Mesothelial cell of epicardium (in vitro differentiated cells): ENCODE measurements at regions not wholly inside any gene's neighbourhood (a gene's known extent, or its start where the extent isn't known, plus 50 kb on each side); places are given as distances from the start of the nearest gene placed in this dataset.

Experiments used
- DNase-seq, 2 experiments: peaks; one replicate each; pipeline ENCODE4 v3.0.0; 2021; ENCODE audit warnings: low spot score in 2 of 2; ENCODE audit not compliant: unreplicated experiment in 2 of 2
- H3K27ac Mint-ChIP-seq: 2 replicates; pipeline ENCODE4 v1.8.0; 2021; ENCODE audit warnings: mixed read lengths
- H3K27me3 Mint-ChIP-seq: 2 replicates; pipeline ENCODE4 v1.8.0; 2021; ENCODE audit warnings: low read depth, mixed read lengths
- H3K36me3 Mint-ChIP-seq: 2 replicates; pipeline ENCODE4 v1.8.0; 2021; ENCODE audit warnings: mixed read lengths
- H3K4me1 Mint-ChIP-seq: 2 replicates; pipeline ENCODE4 v1.8.0; 2021; ENCODE audit warnings: mixed read lengths
- H3K4me3 Mint-ChIP-seq: 2 replicates; pipeline ENCODE4 v1.8.0; 2021; ENCODE audit warnings: mild to moderate bottlenecking, moderate library complexity, mixed read lengths
- H3K9me3 Mint-ChIP-seq: 2 replicates; pipeline ENCODE4 v1.8.0; 2021; ENCODE audit warnings: mixed read lengths
- TF ChIP-seq, protein P1 (sequence below): fragments of 200-600 bp; sonication (generic); IDR thresholded peaks from one replicate; pipeline ENCODE4 v1.5.0; 2021; ENCODE audit warnings: antibody characterized with exemption; ENCODE audit not compliant: unreplicated experiment

DNA sequence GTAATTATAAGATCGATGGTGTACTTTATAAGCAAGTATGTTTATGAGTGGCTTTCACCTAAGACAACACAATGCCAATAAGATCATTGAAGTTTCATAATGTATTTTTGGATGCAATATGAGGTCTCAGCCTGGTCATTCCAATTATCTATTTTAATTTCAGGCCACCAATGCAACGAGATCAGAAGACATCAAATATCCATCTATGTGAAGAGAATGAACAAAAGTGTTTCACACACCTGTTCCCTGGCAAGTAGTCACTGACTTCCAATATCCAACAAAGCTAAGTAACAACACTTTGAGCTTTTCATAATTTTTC, 53.6 kb upstream of the TMCO5A start:
- TF ChIP-seq, protein P1, sequence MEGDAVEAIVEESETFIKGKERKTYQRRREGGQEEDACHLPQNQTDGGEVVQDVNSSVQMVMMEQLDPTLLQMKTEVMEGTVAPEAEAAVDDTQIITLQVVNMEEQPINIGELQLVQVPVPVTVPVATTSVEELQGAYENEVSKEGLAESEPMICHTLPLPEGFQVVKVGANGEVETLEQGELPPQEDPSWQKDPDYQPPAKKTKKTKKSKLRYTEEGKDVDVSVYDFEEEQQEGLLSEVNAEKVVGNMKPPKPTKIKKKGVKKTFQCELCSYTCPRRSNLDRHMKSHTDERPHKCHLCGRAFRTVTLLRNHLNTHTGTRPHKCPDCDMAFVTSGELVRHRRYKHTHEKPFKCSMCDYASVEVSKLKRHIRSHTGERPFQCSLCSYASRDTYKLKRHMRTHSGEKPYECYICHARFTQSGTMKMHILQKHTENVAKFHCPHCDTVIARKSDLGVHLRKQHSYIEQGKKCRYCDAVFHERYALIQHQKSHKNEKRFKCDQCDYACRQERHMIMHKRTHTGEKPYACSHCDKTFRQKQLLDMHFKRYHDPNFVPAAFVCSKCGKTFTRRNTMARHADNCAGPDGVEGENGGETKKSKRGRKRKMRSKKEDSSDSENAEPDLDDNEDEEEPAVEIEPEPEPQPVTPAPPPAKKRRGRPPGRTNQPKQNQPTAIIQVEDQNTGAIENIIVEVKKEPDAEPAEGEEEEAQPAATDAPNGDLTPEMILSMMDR = no peak
- Mint-ChIP-seq H3K9me3 (no peaks in the 10 kb centered on the region), H3K27me3 (no peaks in the 10 kb centered on the region), H3K27ac (peak overlapping the region; percentile 15), H3K4me3 (no peak overlapping the region), H3K36me3 (no peaks in the 10 kb centered on the region), H3K4me1 (peaks cover 68% of the 10 kb centered on the region)
- DNase-seq = no peak

GRCh38 chr15:37881237-37882013, 53.0 kb upstream of the TMCO5A start:
- TF ChIP-seq, protein P1 = no peak
- no peaks in the 10 kb centered on the region for H3K27me3 Mint-ChIP-seq
- no peak for DNase-seq
- no peaks in the 10 kb centered on the region for H3K36me3 Mint-ChIP-seq
- no peak overlapping the region for H3K27ac Mint-ChIP-seq
- H3K4me3 Mint-ChIP-seq = no peak overlapping the region
- H3K4me1 Mint-ChIP-seq = peaks cover 66% of the 10 kb centered on the region
- no peaks in the 10 kb centered on the region for H3K9me3 Mint-ChIP-seq

- Mint-ChIP-seq H3K4me1 (peaks cover 62% of the 10 kb centered on the region), H3K9me3 (no peaks in the 10 kb centered on the region), H3K4me3 (no peak overlapping the region), H3K27ac (no peak overlapping the region), H3K27me3 (no peaks in the 10 kb centered on the region), H3K36me3 (no peaks in the 10 kb centered on the region)
- DNase-seq = no peak
- TF ChIP-seq, protein P1 = no peak
Measured at GRCh38 chr15:37882640-37883039, 51.8 kb upstream of the TMCO5A start.
